Tibial nerve (tissue), 4 donors: ENCODE measurements at regions not wholly inside any gene's neighbourhood (a gene's known extent, or its start where the extent isn't known, plus 50 kb on each side); places are given as distances from the start of the nearest gene placed in this dataset.

Experiments
- DNase-seq, 2 donors: peaks; one replicate each; pipeline ENCODE4 v3.0.0-alpha.2; 2019; ENCODE audit warnings: low spot score in 2 of 2
- H3K27ac ChIP-seq, 4 donors: fragments of 200-600 bp; sonication (generic) in 3 of 4; one replicate each; pipeline ENCODE4 v1.5.1; 2017 to 2019; ENCODE audit warnings: mild to moderate bottlenecking in 1 of 4
- H3K27me3 ChIP-seq, 2 donors: fragments of 200-600 bp; sonication (generic) in 1 of 2; one replicate each; pipeline versions ENCODE4 v1.5.1 to v1.6.0; 2017 to 2019
- H3K36me3 ChIP-seq, 3 donors: fragments of 200-600 bp; sonication (generic); one replicate each; pipeline ENCODE4 v1.5.1; 2018 to 2019
- H3K4me1 ChIP-seq, 4 donors: fragments of 200-600 bp; sonication (generic) in 3 of 4; one replicate each; pipeline ENCODE4 v1.5.1; 2017 to 2019
- H3K4me3 ChIP-seq, 4 donors: fragments of 200-600 bp; sonication (generic) in 3 of 4; one replicate each; pipeline ENCODE4 v1.5.1; 2017 to 2019; ENCODE audit warnings: mild to moderate bottlenecking in 1 of 4, moderate library complexity in 1 of 4
- H3K9me3 ChIP-seq, 4 donors: fragments of 200-600 bp; sonication (generic) in 3 of 4; one replicate each; pipeline ENCODE4 v1.5.1; 2017 to 2019
- EP300 ChIP-seq, 2 donors: sonication (generic); formaldehyde crosslinking; IDR thresholded peaks; one replicate each; pipeline ENCODE4 v1.6.1; 2017; ENCODE audit warnings: antibody characterized with exemption in 2 of 2, mild to moderate bottlenecking in 1 of 2
- POLR2A ChIP-seq, 2 donors: fragments of 450-650 bp; IDR thresholded peaks; one replicate each; pipeline ENCODE4 v1.6.1; 2017; ENCODE audit warnings: antibody characterized with exemption in 2 of 2, mild to moderate bottlenecking in 2 of 2, moderate library complexity in 2 of 2
- WGBS, 2 donors: methylation state at CpG; one replicate each; pipeline ENCODE4 v1.1.5; 2018; 5-methylcytosine and 5-hydroxymethylcytosine counted together
- TF ChIP-seq, protein P1 (sequence below), 5 experiments: fragments of 200-600 bp in 3 of 5; fragments of 450-650 bp in 2 of 5; sonication (generic) in 3 of 5; IDR thresholded peaks; one replicate each; pipeline ENCODE4 v1.5.1; 2016 to 2019; ENCODE audit warnings: antibody characterized with exemption in 5 of 5, mild to moderate bottlenecking in 3 of 5, moderate library complexity in 2 of 5

DNA sequence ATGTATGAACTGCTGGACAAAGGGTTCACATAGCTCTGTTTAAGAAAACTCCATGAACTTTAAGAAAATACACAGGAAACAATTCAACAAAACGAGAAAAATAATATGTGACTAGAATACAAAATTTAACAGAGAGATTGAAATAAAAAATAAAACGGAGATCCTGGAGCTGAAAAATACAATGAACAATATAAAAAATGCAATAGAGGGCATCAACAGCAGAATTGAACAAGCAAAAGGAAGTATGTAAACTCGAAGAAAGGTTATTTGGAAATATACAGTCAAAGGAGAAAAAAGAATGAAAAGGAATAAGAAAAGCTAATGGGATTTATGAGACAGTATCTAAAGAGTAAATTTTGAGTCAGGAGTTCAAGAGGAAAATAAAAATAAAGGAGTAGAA, 163.0 kb upstream of the DACH1 start:
- H3K4me3 ChIP-seq = no peak overlapping the region
- H3K36me3 ChIP-seq = no peaks in the 10 kb centered on the region
- H3K27ac ChIP-seq = no peak overlapping the region
- H3K4me1 ChIP-seq = no peaks in the 10 kb centered on the region
- H3K27me3 ChIP-seq = no peaks in the 10 kb centered on the region
- WGBS, 2 donors = 84 to 88% methylated on average over 3 of the region's 3 CpGs
- TF ChIP-seq, protein P1, sequence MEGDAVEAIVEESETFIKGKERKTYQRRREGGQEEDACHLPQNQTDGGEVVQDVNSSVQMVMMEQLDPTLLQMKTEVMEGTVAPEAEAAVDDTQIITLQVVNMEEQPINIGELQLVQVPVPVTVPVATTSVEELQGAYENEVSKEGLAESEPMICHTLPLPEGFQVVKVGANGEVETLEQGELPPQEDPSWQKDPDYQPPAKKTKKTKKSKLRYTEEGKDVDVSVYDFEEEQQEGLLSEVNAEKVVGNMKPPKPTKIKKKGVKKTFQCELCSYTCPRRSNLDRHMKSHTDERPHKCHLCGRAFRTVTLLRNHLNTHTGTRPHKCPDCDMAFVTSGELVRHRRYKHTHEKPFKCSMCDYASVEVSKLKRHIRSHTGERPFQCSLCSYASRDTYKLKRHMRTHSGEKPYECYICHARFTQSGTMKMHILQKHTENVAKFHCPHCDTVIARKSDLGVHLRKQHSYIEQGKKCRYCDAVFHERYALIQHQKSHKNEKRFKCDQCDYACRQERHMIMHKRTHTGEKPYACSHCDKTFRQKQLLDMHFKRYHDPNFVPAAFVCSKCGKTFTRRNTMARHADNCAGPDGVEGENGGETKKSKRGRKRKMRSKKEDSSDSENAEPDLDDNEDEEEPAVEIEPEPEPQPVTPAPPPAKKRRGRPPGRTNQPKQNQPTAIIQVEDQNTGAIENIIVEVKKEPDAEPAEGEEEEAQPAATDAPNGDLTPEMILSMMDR (IDR thresholded peaks at IDR 0.05) = no peak
- TF ChIP-seq POLR2A (IDR thresholded peaks at IDR 0.05) = no peak
- peaks cover 0 to 26% (median 5%) of the 10 kb centered on the region in 4 donors for H3K9me3 ChIP-seq
- no peak for DNase-seq

DNA sequence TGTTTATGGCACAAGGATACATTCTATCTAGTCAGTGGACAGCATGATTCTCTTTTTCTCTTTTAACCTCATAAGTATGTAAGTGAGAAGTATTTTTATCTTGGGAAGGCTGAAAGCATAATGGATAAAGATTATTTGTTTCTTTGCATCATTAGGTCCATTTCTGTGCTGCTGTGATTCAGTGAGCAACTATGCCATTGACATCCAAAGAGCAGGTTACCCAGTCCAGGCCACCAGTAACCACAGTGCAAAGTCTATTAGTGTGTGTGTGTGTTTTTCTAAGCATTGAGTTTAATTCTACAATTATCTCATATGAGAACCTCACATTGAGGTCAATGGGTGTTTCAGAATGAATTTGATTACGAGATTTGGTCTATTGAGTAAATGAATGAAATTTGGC, 158.8 kb upstream of the DACH1 start:
- no peak for DNase-seq
- H3K27me3 ChIP-seq = no peaks in the 10 kb centered on the region
- H3K4me3 ChIP-seq = no peak overlapping the region
- peaks cover 0 to 22% (median 5%) of the 10 kb centered on the region in 4 donors for H3K9me3 ChIP-seq
- no peak overlapping the region for H3K27ac ChIP-seq
- WGBS, 2 donors = 84 to 90% methylated on average over 1 of the region's 1 CpG
- H3K36me3 ChIP-seq = no peaks in the 10 kb centered on the region
- TF ChIP-seq, protein P1 (IDR thresholded peaks at IDR 0.05) = no peak
- no peak for TF ChIP-seq EP300 (IDR thresholded peaks at IDR 0.05)
- no peak for TF ChIP-seq POLR2A (IDR thresholded peaks at IDR 0.05)
- H3K4me1 ChIP-seq = no peaks in the 10 kb centered on the region

DNA sequence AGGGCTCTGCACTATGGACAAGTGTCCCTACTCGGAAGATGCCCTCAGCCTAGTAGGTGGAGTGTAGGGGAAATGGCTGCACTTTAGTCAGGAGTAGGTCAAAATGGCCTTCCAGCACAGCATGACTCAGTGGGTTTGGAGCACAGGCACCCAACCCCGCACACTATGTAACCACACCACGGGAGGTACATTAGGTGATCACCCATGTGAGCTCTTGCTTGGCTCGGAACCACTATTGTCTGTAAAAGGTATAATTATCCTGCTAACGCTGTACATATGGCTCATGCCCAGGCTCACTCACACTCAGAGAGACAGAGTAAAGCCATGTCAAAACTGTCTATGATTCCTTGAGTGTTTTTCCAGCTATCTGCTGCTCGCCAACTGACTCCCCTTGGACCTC, 156.9 kb upstream of the DACH1 start:
- Histone ChIP-seq H3K27me3 (no peaks in the 10 kb centered on the region), H3K27ac (no peak overlapping the region), H3K4me1 (no peaks in the 10 kb centered on the region), H3K36me3 (no peaks in the 10 kb centered on the region), H3K4me3 (no peak overlapping the region), H3K9me3 (peaks cover 0 to 4% (median 0%) of the 10 kb centered on the region in 4 donors)
- 88 to 93% methylated on average over 6 of the region's 6 CpGs for WGBS, 2 donors
- TF ChIP-seq EP300 (IDR thresholded peaks at IDR 0.05) (no peak), POLR2A (IDR thresholded peaks at IDR 0.05) (no peak)
- TF ChIP-seq, protein P1 (IDR thresholded peaks at IDR 0.05) = no peak
- no peak for DNase-seq

DNA sequence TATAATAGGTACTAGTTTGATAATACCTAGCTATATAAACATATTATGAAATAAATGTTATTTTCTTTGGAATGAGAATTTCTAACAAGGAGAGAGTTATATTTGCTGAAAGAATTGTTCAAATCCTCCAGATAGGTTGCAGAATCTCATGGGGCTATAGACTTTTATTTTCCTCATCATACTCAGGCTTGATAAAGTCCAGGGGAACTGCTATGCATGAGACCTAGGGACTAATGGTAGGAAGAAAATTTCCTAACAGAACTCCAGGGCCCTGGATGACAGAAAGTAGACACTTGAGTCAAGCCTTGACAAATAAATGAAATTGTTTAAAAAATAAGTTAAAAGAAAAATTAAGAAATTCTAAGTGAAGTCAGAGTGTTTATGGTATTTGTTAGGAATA, 138.5 kb upstream of the DACH1 start:
- DNase-seq = no peak
- no peaks in the 10 kb centered on the region for H3K36me3 ChIP-seq
- no peak overlapping the region for H3K4me3 ChIP-seq
- H3K27me3 ChIP-seq = no peaks in the 10 kb centered on the region
- no peaks in the 10 kb centered on the region for H3K9me3 ChIP-seq
- no peak overlapping the region for H3K27ac ChIP-seq
- TF ChIP-seq EP300 (IDR thresholded peaks at IDR 0.05) = no peak
- TF ChIP-seq, protein P1 (IDR thresholded peaks at IDR 0.05) = no peak
- no peak for TF ChIP-seq POLR2A (IDR thresholded peaks at IDR 0.05)
- peaks cover 0 to 4% (median 0%) of the 10 kb centered on the region in 4 donors for H3K4me1 ChIP-seq

DNA sequence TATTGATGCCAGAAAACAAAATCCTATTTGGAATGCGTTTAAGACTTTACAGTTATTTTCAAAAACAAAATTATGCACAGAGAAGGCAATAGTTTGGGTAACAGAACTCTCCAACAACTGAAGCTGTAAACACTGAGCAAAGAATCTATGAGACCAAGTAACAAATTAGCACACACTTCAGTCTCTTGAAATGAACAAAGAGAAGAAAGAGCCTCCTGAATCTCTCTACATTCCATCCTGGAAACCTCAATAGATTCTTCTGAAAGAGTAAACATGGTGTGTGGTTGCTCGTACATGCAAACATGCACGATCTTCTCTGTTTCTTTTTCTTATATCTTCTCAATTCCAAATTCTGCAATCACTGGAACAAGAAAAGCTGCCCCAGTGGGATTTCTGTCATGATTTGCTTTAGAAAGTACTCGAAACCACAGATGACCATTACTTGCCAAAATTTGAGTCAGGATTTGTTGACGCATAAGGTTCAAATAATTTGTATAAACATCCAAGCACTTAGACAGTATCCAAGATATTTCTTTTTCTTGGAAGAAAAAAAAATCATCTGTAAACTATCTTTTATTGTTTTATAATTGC, 137.9 kb upstream of the DACH1 start:
- Histone ChIP-seq H3K27me3 (no peaks in the 10 kb centered on the region), H3K9me3 (no peaks in the 10 kb centered on the region), H3K27ac (no peak overlapping the region), H3K4me3 (no peak overlapping the region), H3K4me1 (peaks cover 0 to 4% (median 0%) of the 10 kb centered on the region in 4 donors), H3K36me3 (no peaks in the 10 kb centered on the region)
- WGBS, 2 donors = 56 to 64% methylated on average over 5 of the region's 5 CpGs
- TF ChIP-seq, protein P1 (IDR thresholded peaks at IDR 0.05) = no peak
- no peak for TF ChIP-seq POLR2A (IDR thresholded peaks at IDR 0.05)
- no peak for TF ChIP-seq EP300 (IDR thresholded peaks at IDR 0.05)
- DNase-seq = peak in 1 of 2 donors; percentile 41
